ENCODE measurements at regions not wholly inside any gene's neighbourhood (a gene's known extent, or its start where the extent isn't known, plus 50 kb on each side); places are given as distances from the start of the nearest gene placed in this dataset.

DNA sequence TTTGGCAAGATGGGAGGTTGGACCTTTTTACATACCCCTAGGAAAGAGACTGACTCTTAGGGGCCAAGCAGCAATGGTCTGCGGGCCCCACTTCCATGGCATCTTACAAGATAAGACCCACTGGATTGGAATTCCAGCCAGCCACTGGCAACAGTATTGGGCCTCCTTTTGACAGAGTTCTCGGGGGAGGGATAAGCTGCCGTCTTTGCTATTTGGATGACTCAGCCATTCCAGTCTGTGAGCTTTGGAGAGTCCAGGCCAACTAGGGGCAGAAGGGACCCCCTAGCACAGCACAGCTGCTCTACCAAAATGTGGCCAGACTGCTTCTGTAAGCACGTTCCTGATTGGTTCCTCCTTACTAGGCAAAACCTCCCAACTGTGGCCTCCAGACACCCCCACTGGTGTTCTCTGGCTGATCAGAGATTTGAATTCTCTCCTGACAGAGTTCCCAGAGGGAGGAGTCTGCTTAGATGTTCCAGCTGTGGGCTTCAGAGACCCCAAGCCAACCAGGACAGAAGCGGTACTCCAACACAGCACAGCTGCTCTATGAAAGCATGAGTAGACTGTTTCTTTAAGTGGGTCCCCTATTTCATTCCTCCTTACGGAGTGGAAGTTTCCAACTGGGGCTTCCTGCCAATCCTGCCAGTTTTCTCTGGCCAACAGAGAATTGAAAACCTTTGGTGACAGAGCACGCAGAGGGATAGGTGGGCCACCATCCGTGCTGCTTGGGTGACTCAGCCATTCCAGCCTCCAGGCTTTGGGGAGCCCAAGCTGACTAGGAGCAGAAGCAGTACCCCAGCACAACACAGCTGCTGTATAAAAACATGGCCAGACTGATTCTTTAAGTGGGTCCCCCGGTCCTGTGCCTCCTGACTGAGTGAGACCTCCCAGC is 672.1 kb upstream of the RIOK2 start:
- DNase-seq: no peak

DNA sequence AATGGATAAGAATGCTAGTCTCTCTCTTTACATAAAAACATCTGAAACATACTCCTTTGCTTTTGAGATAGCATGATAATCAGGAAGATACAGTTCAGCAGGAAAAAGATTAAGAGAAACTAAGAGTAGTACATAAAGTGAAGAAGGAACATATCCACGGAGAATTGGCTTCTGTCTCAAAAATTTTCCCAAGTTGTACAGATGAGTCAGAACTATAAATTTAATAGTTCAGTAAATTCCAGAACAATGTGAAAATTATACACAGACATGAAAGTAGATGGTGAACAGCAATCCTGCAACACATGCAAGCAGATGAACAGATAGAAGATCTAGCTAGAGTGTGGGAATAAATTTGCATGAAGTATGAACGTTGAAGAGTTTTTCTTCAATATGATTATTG is 691.4 kb upstream of the RIOK2 start:
- DNase-seq: no peak

- DNase-seq: no peak
Measured at GRCh38 chr5:97876272-97876671, 693.2 kb upstream of the RIOK2 start.

DNA sequence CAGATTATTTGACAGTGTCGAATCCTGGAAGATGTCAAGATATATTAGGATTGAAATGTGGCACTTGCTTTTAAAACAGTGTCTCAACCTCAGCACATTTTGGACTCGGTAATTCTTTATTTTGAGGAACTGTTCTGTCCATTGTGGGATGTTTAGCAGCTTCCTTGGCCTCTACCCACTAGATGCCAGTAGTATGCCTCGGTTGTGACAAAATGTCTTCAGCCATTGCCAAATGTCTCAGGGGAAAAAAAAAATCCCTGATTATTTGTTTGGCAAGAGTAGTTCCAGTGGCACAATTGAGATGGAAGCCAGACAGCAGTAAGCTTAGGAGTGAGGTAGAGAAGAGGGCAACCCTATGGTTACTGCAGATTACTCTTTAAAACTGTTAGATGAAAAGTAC is 694.5 kb upstream of the RIOK2 start:
- no peak for DNase-seq

DNA sequence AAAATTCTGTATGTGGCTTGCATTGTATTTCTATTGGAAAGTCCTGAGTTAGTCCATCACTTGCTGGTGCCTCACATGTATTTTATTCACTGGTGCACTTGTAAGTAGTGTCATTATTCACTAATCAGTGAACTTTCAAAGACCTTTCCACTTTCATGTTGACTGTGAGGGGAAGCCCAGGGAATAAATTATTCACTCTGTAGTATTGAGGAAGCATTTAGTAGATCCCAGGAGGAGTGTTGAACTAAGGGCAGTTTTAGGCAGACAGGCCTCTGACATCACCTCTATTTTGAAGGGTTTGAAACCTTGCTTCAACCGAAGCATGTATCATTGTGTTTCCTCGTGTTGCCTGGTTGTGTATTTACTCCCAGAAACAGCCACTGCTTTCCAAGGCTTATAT is 705.4 kb upstream of the RIOK2 start:
- DNase-seq: no peak

GRCh38 chr5:97891971-97892370 is 708.9 kb upstream of the RIOK2 start:
- DNase-seq: no peak

- no peak for DNase-seq
Measured at GRCh38 chr5:97903742-97904141, 720.7 kb upstream of the RIOK2 start.

- DNase-seq: no peak
Measured at GRCh38 chr5:97906135-97906534, 723.1 kb upstream of the RIOK2 start.

GRCh38 chr5:97907646-97908400 is 724.8 kb upstream of the RIOK2 start:
- DNase-seq: no peak

DNA sequence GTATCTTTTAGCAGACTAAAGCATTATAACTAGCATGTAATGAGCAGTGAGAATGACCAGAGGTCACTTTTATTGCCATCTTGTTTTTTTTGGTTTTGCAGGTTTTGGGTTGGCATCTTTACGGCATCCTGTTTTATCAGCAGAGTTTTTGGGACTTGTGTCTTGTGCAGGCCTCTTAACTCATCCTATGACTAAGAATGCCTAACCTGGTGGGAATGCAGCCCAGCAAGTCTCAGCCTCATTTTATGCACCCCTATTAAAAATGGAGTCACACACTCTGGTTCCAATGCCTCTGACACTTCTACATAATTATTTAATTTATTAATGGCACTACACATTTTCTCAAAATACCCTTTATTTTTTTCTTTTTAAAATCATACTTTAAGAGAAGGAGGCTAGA is 726.5 kb upstream of the RIOK2 start:
- no peak for DNase-seq

GRCh38 chr5:97914483-97914882 is 731.4 kb upstream of the RIOK2 start:
- no peak for DNase-seq

DNA sequence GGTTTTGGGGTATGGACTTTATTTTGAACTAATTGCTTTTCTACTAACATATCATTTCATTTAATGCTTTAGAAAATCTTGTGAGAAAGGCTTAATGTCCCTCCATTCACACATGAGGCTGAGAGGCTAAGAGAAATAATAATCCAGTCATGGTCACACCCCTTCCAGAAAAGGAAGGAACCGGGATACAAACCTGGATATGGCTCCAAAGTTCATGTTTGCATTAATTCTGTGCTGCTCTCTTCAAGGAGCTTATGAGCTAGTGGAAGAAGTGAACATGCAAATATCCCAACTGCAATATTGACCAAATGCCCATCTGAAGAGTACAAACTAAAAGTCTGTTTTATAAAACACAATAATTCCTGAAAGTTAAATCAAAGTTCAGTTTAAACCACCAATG is 732.1 kb upstream of the RIOK2 start:
- no peak for DNase-seq

DNA sequence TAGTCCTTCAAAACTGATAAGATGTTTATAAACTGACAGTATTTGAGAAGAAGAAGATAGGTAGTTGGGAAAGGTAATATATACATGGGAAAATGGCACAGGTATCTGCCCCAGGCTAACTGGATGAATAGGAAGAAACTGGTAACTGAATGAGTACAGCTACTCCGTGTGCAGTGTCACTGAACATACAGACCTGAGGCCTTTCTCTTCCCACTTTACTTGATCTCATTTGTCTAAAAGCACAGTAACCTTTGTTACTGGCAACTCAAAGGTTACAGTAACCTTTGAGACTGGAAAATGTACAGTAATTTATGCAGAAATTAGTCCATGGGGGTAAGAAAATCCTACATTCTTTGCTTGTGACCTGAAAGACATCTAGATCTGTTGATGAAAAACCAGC is 735.0 kb upstream of the RIOK2 start:
- no peak for DNase-seq

- DNase-seq: no peak
Measured at GRCh38 chr5:97918620-97919019, 735.6 kb upstream of the RIOK2 start.

- DNase-seq: no peak
Measured at GRCh38 chr5:97919719-97920118, 736.7 kb upstream of the RIOK2 start.

- no peak for DNase-seq
Measured at GRCh38 chr5:97922776-97923175, 739.7 kb upstream of the RIOK2 start.

GRCh38 chr5:97923496-97923895 is 740.4 kb upstream of the RIOK2 start:
- no peak for DNase-seq

DNA sequence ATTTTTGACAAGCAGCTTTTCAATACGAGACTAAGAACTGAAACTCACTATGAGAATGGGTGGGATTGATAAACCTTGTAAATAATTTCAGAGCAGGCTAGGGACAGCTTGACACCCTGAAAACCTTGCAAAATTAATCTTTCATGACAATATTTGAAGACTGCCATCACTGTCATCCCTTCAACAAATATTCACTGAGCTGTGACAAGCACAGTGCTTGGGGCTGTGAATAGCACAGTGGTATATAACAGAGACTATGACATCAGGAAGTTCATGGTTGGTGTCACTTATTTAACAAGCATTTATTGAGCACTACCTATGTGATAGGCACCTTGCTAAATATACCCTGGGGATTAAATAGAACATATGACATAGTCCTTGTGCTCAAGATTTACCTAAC is 741.0 kb upstream of the RIOK2 start:
- no peak for DNase-seq

DNA sequence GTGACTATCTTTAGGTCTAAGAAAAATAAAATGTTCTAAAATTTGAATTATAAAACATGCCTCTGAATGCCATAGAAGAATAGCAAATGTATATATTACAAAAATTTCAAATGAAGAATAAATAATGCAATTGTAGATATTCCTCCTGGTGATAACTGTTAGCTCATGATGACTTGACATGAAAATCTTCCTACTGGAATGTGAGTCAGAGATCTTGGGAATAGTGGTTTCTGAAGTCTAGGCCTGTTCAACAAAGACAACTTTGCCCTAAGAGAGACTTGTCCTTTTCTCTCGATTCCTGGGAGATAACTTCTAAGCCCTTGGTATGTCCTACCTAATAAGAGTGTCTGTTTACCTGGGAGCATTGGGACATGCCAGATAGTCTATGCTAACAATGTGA is 746.3 kb upstream of the RIOK2 start:
- no peak for DNase-seq

GRCh38 chr5:97931829-97932228 is 748.8 kb upstream of the RIOK2 start:
- no peak for DNase-seq

- DNase-seq: no peak
Measured at GRCh38 chr5:97936231-97936630, 753.2 kb upstream of the RIOK2 start.

DNA sequence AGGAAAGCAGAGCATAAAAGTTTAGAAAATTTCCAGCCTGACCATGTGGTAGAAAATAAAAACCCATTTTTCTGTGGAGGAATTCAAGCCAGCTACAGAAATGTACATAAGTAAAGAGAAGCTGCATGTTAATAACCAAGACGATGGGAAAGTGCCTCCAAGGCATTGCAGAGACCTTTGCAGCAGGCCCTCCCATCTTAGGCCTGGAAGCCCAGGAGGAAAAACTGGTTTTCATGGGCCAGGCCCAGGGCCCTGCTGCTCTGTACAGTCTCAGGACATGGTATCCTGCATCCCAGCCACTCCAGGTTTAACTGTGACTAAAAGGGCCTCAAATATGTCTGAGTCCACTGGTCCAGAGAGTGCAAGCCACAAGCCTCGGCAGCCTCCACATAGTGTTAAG is 754.8 kb upstream of the RIOK2 start:
- DNase-seq: no peak

DNA sequence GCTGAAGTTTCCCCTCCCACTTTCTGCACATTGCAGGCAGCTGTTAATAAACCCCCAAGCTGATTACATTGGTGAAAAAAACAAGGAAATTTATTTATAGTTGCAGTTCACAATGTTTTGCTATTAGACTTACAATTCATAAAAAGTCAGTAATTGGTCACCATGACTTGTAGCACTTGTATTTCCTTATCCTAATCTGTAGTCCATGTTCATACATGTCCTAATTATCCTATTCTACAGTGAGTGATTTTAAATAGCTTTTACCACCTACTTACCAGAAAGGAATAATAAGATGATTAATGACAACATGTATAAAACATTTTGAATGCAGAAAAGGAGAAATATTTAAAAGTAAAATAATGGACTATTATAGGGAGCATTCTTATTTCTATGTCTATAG is 760.0 kb upstream of the RIOK2 start:
- DNase-seq: no peak

DNA sequence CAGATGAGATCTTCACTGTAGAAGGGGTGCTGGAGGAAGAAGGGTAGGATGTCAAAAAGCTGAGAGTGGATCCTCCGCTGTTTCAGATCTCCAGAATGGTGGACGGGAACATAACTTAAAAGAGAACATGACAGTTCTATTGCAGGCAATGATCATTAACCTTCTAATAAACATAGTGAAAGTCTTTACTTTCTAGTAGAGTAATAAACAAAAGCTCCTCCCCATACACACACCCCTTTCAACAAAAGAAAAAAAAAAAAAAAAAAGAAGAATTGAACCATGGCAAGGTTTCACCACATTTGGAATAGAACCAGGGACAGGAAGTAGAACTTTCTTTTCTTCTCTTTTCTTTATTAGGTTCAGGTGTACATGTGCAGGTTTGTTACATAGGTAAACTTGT is 768.1 kb upstream of the RIOK2 start:
- DNase-seq: no peak

GRCh38 chr5:97955450-97955849 is 772.4 kb upstream of the RIOK2 start:
- DNase-seq: no peak

All from MV-4-11 (cell line).